Right renal pelvis (tissue), 4 donors: ENCODE measurements at regions not wholly inside any gene's neighbourhood (a gene's known extent, or its start where the extent isn't known, plus 50 kb on each side); places are given as distances from the start of the nearest gene placed in this dataset.
"Not testable (repeated sequence)": the region's sequence is repeated elsewhere in the genome, so short reads cannot be mapped to it uniquely, and the experiment has no call there.

ENCODE experiments used
- DNase-seq, 4 donors: peaks; one replicate each; pipeline ENCODE4 v3.0.0-alpha.2; 2013; ENCODE audit warnings: low read depth in 4 of 4, low spot score in 3 of 4, missing footprints in 1 of 4

GRCh38 chr3:95655363-95655986 lies 1158.9 kb upstream of the EPHA6 start:
- no peak for DNase-seq

DNA sequence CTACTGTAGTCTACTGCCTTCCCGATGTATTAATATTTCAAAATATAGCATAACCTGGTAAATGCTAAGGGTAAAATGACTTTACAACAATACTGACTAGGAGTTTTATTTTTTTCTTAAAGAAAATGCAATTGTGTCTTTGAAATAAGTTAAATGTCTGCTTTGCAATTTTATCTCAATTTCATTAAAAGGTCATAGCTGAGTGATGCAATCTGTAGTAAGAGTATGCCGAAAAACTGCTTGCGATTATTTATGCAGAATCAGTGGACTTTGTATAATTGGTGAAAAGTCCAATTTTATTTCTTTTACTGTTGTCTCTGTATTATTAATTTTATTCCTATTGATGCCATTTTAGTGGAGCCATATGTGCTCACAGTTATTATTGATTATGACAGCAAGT lies 1143.6 kb upstream of the EPHA6 start:
- DNase-seq: no peak

DNA sequence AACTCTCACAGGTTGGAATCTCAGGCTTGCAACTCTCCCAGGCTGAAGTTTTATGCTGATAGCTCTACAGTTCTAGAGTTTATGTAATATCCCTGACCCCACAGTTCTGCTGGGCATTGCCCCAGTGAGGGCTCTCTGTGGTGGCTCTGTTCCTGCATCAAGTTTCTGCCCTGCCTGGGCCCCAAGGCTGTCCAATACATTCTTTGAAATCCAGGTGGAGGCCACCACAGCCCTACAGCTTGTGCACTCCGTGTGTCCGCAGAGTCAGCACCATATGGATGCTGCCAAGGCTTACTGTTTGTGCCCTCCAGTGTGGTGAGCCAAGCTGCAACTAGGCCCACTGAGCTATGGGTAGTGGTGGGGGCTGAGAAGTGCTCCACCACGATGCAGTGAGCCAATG lies 1141.2 kb upstream of the EPHA6 start:
- no peak for DNase-seq

DNA sequence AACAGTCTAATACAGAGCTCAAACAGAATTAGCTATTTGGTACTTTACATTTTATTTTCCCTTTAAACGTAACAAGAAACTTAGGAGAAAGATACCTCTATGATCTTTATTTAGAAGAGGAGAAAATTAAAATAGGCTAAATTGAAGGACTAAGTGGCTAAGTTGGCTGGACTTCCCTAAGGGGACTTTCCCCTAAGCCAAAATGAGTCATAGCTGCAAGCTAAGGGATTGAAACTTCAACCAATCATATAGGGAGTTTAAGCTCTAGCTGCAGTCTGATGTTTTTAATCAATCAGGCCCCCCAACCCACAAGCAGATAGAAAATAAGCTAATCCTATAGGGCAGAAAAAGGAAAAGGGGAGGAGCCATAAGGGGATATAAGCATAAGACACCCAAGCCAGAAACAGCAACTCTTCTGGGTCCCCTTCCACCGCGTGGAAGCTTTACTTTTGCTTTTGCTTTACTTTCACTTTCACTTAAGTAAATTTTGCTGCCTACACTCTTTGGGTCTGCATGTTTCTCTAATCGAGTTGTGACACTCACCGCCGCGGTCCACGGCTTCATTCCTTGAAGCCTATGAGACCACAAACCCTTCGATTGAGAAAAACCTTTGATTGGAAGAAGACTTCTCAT lies 1108.5 kb upstream of the EPHA6 start:
- no peak for DNase-seq

GRCh38 chr3:95707268-95707667 lies 1107.1 kb upstream of the EPHA6 start:
- DNase-seq: no peak

DNA sequence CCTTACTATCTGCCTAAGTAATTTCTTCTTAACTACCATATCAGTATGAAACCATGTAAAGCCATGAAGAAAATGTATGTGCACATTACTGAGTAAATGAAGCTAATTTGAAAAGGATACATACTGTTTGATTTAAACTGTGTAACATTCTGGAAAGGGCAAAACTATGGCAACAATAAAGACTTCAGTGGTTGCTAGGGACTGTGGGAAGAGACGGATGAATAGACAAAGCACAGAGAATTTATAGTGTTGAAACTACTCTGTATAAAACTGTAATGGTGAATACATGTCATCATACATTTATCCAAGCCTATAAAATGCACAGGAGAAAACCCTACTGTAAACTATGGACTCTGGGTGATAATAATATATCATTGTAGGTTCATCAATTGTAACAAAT lies 1103.7 kb upstream of the EPHA6 start:
- no peak for DNase-seq

DNA sequence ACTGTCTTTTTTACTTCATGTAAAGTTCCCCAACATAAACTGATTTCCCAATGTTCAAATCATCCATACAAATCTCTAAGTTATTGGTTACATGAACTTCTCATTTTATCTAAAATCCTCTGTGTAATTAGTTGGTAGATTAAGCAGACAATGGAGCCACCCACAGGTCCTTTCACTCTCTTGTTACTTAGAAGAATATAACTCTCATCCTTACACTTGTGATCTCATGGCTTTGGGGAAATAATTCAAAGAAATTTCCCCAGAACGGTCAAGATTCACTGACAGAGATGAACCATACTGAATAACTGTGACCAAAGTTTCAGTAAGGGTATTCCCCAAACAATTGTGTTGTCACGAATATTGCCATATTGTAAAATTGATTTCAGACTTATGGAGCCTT lies 1102.6 kb upstream of the EPHA6 start:
- DNase-seq: no peak

- DNase-seq: no peak
These were observed 1099.3 kb upstream of the EPHA6 start for GRCh38 chr3:95715128-95715527.

GRCh38 chr3:95717048-95717447 lies 1097.3 kb upstream of the EPHA6 start:
- DNase-seq: no peak

GRCh38 chr3:95718168-95718567 lies 1096.2 kb upstream of the EPHA6 start:
- DNase-seq: no peak

DNA sequence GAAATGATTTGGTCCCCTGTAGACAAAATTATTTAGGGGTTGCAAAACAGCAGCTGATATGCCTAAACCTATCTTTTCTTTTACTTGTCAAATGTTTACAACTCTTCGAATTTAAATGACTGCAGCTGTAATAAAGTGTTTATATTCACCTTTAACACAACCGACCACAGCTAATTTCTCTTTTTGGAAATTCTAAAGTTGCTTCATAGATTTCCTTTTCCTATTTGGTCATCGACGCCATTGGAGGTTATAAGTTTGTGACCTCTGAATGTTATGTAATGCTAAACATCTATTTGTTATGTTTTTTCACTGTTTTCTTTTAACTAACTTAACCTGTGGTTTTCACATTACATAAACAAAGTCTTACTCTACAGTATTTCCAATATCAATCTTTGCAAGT lies 1094.9 kb upstream of the EPHA6 start:
- no peak for DNase-seq

DNA sequence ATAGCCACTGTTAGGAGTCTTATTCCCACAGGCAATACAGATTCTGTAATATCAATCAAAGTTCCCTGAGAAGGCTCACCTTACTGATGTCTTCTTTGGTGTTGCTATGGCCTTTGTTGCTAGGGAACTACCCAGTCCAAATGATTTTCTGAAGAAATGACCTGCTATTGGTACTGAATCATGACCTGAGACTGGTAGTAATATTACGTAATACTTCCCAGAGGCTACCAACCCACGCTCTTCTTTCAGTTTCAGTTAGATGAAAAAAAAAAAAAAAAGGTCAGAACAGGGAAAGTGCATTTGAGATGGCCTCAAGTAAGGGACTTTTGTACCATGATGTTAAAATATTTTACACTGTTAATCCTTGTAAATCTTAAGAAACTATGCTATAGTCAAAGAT lies 1092.5 kb upstream of the EPHA6 start:
- DNase-seq: no peak

DNA sequence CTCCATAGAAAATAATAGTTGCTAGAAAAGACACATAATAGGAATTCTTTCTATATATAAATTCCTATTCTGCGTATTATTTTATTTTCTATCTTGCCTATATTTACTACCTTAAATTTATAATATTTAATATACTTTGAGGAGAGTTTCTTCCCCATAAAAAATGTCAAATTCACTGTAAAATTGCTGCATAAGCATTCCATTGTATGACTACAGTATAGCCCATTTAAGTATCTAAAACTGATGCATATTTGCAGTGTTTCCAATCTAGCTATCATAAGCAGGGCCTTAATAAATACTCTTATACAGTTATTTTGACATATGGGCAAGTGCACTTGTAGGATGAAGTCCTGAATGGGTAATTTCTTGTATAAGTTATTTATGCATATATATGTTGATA lies 1088.6 kb upstream of the EPHA6 start:
- no peak for DNase-seq

- no peak for DNase-seq
These were observed 1082.6 kb upstream of the EPHA6 start for GRCh38 chr3:95731753-95732152.

DNA sequence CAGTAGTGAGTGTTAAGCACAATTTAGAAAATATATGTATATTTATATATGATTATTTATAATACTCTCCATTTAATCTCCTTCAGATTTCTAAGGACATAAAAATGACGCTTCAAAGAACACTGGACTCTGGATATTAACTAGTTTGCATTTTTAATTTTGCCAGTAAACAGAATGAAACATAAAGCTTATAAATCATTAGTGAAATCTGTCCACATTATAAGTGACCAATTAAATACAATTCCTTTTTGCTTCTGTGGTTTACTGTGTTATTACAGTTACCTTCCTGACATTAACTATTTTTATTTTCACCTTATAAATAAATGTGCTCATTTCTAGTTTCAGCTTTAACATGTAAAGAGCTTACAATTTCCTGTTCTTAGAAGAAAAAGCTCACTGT lies 1081.1 kb upstream of the EPHA6 start:
- no peak for DNase-seq

GRCh38 chr3:95738045-95738444 lies 1076.3 kb upstream of the EPHA6 start:
- no peak for DNase-seq

DNA sequence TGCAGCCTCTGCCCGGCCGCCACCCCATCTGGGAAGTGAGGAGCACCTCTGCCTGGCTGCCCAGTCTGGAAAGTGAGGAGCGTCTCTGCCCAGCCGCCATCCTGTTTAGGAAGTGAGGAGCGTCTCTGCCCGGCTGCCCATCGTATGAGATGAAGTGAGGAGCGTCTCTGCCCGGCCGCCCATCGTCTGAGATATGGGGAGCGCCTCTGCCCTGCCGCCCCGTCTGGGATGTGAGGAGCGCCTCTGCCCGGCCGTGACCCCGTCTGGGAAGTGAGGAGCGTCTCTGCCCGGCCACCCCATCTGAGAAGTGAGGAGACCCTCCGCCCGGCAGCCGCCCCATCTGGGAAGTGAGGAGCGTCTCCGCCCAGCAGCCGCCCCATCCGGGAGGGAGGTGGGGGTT lies 1069.5 kb upstream of the EPHA6 start:
- DNase-seq: not testable (repeated sequence)

- peak in 1 of 4 donors; percentile 5 for DNase-seq
These were observed 1064.3 kb upstream of the EPHA6 start for GRCh38 chr3:95750097-95750496.

GRCh38 chr3:95751509-95751908 lies 1062.9 kb upstream of the EPHA6 start:
- DNase-seq: no peak

DNA sequence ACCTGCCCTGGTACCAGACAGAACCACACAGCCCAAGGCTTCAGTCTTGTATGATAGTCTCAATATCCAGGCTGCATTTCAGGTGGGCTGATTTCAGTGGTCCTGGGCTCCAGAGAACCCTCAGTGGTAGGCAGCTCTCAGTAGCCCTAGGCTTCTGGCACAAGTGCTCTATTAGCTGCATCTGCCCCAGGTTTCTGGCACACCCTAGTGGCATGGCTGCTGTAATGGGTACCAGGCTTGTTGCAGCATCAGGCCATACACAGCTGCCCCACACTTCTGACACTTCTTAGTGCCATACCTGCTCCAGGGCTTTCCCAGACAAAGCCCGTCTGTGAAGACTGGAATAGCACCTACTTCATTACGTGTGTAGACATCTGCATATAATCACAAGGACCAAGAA lies 1062.2 kb upstream of the EPHA6 start:
- DNase-seq: no peak

DNA sequence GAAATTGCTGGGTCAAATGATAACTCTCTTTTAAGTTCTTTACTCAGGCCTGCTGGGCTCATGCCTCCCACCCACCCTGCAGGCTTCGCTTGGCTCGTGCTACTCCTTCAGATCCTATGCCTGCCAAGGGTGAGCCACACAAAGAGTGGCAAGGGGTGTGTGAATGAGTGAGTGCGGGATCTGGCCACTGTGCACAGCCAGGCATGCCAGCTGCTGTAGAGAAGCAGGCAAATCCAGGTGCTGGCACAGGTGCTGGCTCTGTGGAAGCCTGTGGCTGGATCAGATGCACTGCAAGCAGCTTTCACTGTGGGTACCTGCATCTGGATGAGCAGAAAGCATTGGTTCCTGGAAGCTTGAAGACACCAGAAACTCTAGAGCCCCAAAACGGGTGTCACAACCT lies 1055.7 kb upstream of the EPHA6 start:
- DNase-seq: no peak

DNA sequence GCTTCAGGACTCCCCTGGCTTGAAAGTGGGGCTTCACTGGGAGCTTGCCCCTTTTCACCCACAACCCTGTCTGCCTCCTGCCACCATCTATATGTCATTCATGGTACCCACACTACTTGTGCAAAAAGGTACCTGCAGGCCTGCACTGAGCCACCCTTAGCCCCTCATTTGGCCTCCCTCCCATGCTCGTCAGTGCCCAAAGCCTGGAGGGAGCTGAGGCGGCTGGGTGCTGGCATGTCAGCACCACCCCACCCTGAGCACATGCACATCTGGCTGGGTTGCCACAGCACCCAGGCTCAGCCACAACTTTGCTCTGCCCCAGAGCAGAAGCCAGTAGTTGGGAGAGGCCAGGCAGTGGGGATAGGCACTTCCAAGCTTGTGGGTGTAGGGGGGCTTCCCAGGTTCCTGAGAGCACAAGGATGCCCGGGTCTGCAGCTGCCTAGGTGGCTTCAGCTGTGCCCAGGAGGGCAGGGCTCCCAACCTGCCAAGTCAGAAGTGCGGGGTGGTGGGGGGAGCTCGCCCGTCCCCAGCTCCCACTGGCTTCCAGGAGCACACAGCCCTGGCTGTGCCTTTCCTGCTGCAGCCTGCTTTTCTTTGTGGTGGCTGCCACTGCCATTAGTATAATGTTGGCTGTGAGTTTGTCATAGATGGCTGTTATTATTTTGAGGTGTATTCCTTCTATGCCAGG lies 1054.6 kb upstream of the EPHA6 start:
- DNase-seq: no peak
